ENCODE measurements at regions not wholly inside any gene's neighbourhood (a gene's known extent, or its start where the extent isn't known, plus 50 kb on each side); places are given as distances from the start of the nearest gene placed in this dataset.

- CTCF ChIA-PET, result interaction anchor here (0.6 kb wide), 1 partner anchor 225 kb away, joined by 3 read pairs; no protein-coding TSS in a partner anchor
- Histone ChIP-seq H3K27me3 (replicated peaks in 1 of 2; ENCODE audit: control insufficient read depth in 2 of 2, insufficient read depth in 2 of 2, low read length in 1 of 2) (no peaks in the 10 kb centered on the region), H3K36me3 (ENCODE audit: control insufficient read depth in 2 of 2, insufficient read depth in 2 of 2, low read length in 1 of 2) (no peaks in the 10 kb centered on the region), H3K9me3 (replicated peaks; ENCODE audit: control insufficient read depth, insufficient read depth, low read length) (no peaks in the 10 kb centered on the region), H3K4me2 (ENCODE audit: control insufficient read depth, insufficient read depth) (no peak overlapping the region), H3K9ac (ENCODE audit: control insufficient read depth, insufficient read depth, low read length) (no peak overlapping the region), H3K27ac (ENCODE audit: control insufficient read depth, insufficient read depth) (no peak overlapping the region), H3K4me3 (no peak overlapping the region), H4K20me1 (ENCODE audit: control insufficient read depth, insufficient read depth) (no peaks in the 10 kb centered on the region), H3K79me2 (ENCODE audit: control insufficient read depth, insufficient read depth, low read length) (no peaks in the 10 kb centered on the region), H2AFZ (ENCODE audit: control insufficient read depth, low read depth, low read length) (no peak overlapping the region), H3K4me1 (ENCODE audit: control insufficient read depth, insufficient read depth, low read length) (no peaks in the 10 kb centered on the region)
- TF ChIP-seq TARDBP (IDR thresholded peaks at IDR 0.05; ENCODE audit: borderline replicate concordance), result no peak
- ATAC-seq, result no peak
- no TSS peak for BruUV-seq (replicated peaks)
- DNase-seq (ENCODE audit: low read depth, low spot score), result no peak
- no peak for FAIRE-seq
- in situ Hi-C loops (cut with MboI) (loop anchor here (10.0 kb wide), 1 partner anchor 58 kb away; no protein-coding TSS in a partner anchor), intact Hi-C loops (cut with micrococcal nuclease; ENCODE audit: unreplicated experiment) (no loop called here)
- WGBS (ENCODE audit: insufficient coverage, insufficient replicate concordance, low lambda C conversion rate, missing lambda C conversion rate), result 6% methylated on average over 11 of the region's 11 CpGs
- SMC1A ChIA-PET (ENCODE audit: uncharacterized antibody, unreplicated experiment), result interaction anchor here (0.8 kb wide), 1 partner anchor 20 kb away, joined by 3 read pairs; no protein-coding TSS in a partner anchor
- POLR2A ChIA-PET, result no interaction called here
- RAD21 ChIA-PET (ENCODE audit: unreplicated experiment), result no interaction called here
Observed at GRCh38 chr18:41646915-41647620, 308.0 kb upstream of the PIK3C3 start.

- H3K4me3 ChIP-seq, result no peak overlapping the region
- ChIA-PET RAD21 (ENCODE audit: unreplicated experiment) (no interaction called here), SMC1A (ENCODE audit: uncharacterized antibody, unreplicated experiment) (no interaction called here), POLR2A (no interaction called here), CTCF (no interaction called here)
- intact Hi-C loops (cut with micrococcal nuclease; ENCODE audit: unreplicated experiment) (no loop called here), in situ Hi-C loops (cut with MboI) (loop anchor here (10.0 kb wide), 1 partner anchor 59 kb away; no protein-coding TSS in a partner anchor)
- H3K9me3 ChIP-seq (replicated peaks; ENCODE audit: control insufficient read depth, insufficient read depth, low read length), result no peaks in the 10 kb centered on the region
- H3K9ac ChIP-seq (ENCODE audit: control insufficient read depth, insufficient read depth, low read length), result no peak overlapping the region
- no peak overlapping the region for H3K4me2 ChIP-seq (ENCODE audit: control insufficient read depth, insufficient read depth)
- WGBS (ENCODE audit: insufficient coverage, insufficient replicate concordance, low lambda C conversion rate, missing lambda C conversion rate), result 0% methylated on average over 1 of the region's 1 CpG
- no peak overlapping the region for H3K27ac ChIP-seq (ENCODE audit: control insufficient read depth, insufficient read depth)
- no peaks in the 10 kb centered on the region for H3K4me1 ChIP-seq (ENCODE audit: control insufficient read depth, insufficient read depth, low read length)
- no peaks in the 10 kb centered on the region for H4K20me1 ChIP-seq (ENCODE audit: control insufficient read depth, insufficient read depth)
- no peaks in the 10 kb centered on the region for H3K36me3 ChIP-seq (ENCODE audit: control insufficient read depth in 2 of 2, insufficient read depth in 2 of 2, low read length in 1 of 2)
- H2AFZ ChIP-seq (ENCODE audit: control insufficient read depth, low read depth, low read length), result no peak overlapping the region
- no peaks in the 10 kb centered on the region for H3K27me3 ChIP-seq (replicated peaks in 1 of 2; ENCODE audit: control insufficient read depth in 2 of 2, insufficient read depth in 2 of 2, low read length in 1 of 2)
- ATAC-seq, result peak; percentile 46
- no peaks in the 10 kb centered on the region for H3K79me2 ChIP-seq (ENCODE audit: control insufficient read depth, insufficient read depth, low read length)
- no TSS peak for BruUV-seq (replicated peaks)
- DNase-seq (ENCODE audit: low read depth, low spot score), result no peak
- FAIRE-seq, result no peak
- TF ChIP-seq EZH2 (IDR thresholded peaks at IDR 0.05; ENCODE audit: borderline replicate concordance, control insufficient read depth, low read depth, low read length) (no peak), EP300 (IDR thresholded peaks at IDR 0.05; ENCODE audit: borderline replicate concordance in 1 of 2, control insufficient read depth in 1 of 2, low read depth in 2 of 2, low read length in 2 of 2) (no peak), ZNF24 (IDR thresholded peaks at IDR 0.05) (no peak), CUX1 (IDR thresholded peaks at IDR 0.05; ENCODE audit: insufficient replicate concordance, low read depth, low read length) (no peak), ETV6 (conservative IDR thresholded peaks at IDR 0.05 in 1 of 2, IDR thresholded peaks at IDR 0.05 in 1 of 2; ENCODE audit: borderline replicate concordance in 1 of 2, low read depth in 1 of 2) (no peak), RELA (IDR thresholded peaks at IDR 0.05; ENCODE audit: borderline replicate concordance, partially characterized antibody) (no peak)
Observed at GRCh38 chr18:41645589-41646360, 309.3 kb upstream of the PIK3C3 start.

Data from GM12878 (cell line).